ENCODE measurements at regions not wholly inside any gene's neighbourhood (a gene's known extent, or its start where the extent isn't known, plus 50 kb on each side); places are given as distances from the start of the nearest gene placed in this dataset.

DNA sequence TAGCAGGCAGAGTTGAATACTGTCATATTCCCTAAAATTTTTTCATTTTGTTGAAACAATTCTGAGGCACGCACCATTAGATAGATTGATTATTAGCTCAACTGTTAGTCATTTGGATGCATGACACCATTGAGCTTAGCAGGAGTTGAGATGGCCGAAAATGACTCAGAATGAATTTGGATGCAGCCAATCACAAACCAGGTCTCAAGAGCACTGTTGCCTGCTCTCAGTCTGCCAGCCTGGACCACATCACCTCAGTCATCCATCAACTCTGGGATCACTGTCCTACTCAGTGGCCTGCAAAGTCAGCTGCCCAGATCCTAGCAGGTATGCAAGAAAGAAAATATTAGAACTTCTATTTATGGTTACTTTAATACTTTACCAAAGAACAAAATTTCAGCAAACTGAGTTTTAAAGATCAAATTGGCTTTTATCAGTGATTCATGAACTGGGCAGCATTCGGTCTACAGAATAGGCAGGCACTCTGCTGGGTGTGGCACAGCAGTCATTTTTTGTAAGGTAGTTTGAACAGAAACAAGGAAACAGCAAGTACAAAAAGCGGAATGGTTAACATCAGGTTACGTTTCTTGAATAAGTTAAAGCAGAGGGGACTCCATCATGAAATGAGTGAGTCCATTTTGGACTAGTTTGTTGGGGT lies 152.7 kb upstream of the ARHGAP28 start:
- Histone ChIP-seq H3K14ac (ENCODE audit: insufficient read length) (no peak overlapping the region), H2AFZ (ENCODE audit: low read length) (no peak overlapping the region), H2BK5ac (ENCODE audit: low read depth, low read length) (no peak overlapping the region), H3K9ac (replicated peaks in 1 of 4; ENCODE audit: extremely low read depth in 1 of 4, low read depth in 3 of 4, low read length in 3 of 4) (no peak overlapping the region), H3K36me3 (ENCODE audit: control insufficient read depth in 2 of 4, insufficient read depth in 4 of 4, low read length in 3 of 4) (no peaks in the 10 kb centered on the region), H2BK20ac (ENCODE audit: low read length) (no peak overlapping the region), H3K27me3 (replicated peaks in 1 of 4; ENCODE audit: control insufficient read depth in 3 of 4, extremely low read depth in 1 of 4, insufficient read depth in 3 of 4, low read length in 3 of 4) (no peaks in the 10 kb centered on the region), H2BK12ac (ENCODE audit: low read depth, low read length) (no peak overlapping the region), H3K4ac (replicated peaks; ENCODE audit: insufficient read length, low read depth, low read length) (no peak overlapping the region), H3K9me3 (ENCODE audit: insufficient read depth in 2 of 2, low read depth in 1 of 2, low read length in 1 of 2) (no peaks in the 10 kb centered on the region), H3K4me1 (replicated peaks in 1 of 4; ENCODE audit: control insufficient read depth in 3 of 4, insufficient read depth in 4 of 4, low read length in 3 of 4) (no peaks in the 10 kb centered on the region; a peak in 1 of 7 replicates), H4K91ac (replicated peaks; ENCODE audit: insufficient read length, low read length) (no peak overlapping the region), H3K56ac (replicated peaks; ENCODE audit: insufficient read length, low read depth, low read length) (no peak overlapping the region), H2BK120ac (replicated peaks; ENCODE audit: low read depth, low read length) (no peak overlapping the region), H3K79me1 (ENCODE audit: low read depth, low read length) (no peaks in the 10 kb centered on the region), H2AK5ac (ENCODE audit: low read depth, low read length) (no peak overlapping the region), H3K18ac (ENCODE audit: extremely low read depth, low read length) (no peak overlapping the region), H3K23me2 (ENCODE audit: low read depth, low read length) (no peaks in the 10 kb centered on the region), H4K5ac (ENCODE audit: insufficient read length, low read depth, low read length) (no peak overlapping the region), H3K27ac (ENCODE audit: low read depth, low read length) (no peak overlapping the region), H4K20me1 (replicated peaks in 1 of 2; ENCODE audit: control insufficient read depth in 1 of 2, insufficient read depth in 2 of 2, low read length in 2 of 2) (no peaks in the 10 kb centered on the region), H4K8ac (ENCODE audit: extremely low read depth, insufficient read depth, low read length) (no peak overlapping the region), H3K23ac (ENCODE audit: insufficient read length) (no peak overlapping the region), H3K4me3 (ENCODE audit: extremely low read depth in 1 of 4, insufficient read depth in 2 of 4, low read depth in 3 of 4, low read length in 4 of 4) (no peak overlapping the region), H3K4me2 (ENCODE audit: insufficient read depth in 1 of 2, low read depth in 2 of 2, low read length in 2 of 2) (no peak overlapping the region), H3K79me2 (ENCODE audit: control insufficient read depth in 1 of 2, insufficient read depth in 2 of 2, low read length in 2 of 2) (no peaks in the 10 kb centered on the region), H2BK15ac (ENCODE audit: low read length) (no peak overlapping the region)
- DNase-seq (ENCODE audit: low read depth in 1 of 2, low spot score in 2 of 2) (no peak), FAIRE-seq (no peak)
- WGBS, 2 experiments (ENCODE audit: extremely low coverage in 1 of 2, insufficient coverage in 1 of 2, insufficient read length in 1 of 2, insufficient replicate concordance in 2 of 2, low coverage in 1 of 2, low lambda C conversion rate in 2 of 2, missing lambda C conversion rate in 1 of 2), result 90% methylated on average over 5 of the region's 5 CpGs; no CpG with 5 or more reads in 1 of the 2 experiments
- ChIA-PET CTCF (ENCODE audit: partially characterized antibody) (interaction anchor here (0.5 kb wide), 1 partner anchor 121 kb away, joined by 3 read pairs; no protein-coding TSS in a partner anchor), POLR2A (ENCODE audit: partially characterized antibody) (no interaction called here)
- TF ChIP-seq SRF (IDR thresholded peaks at IDR 0.05; ENCODE audit: low read depth, low read length), result no peak
- no peak for TF ChIP-seq KDM5A (IDR thresholded peaks at IDR 0.05; ENCODE audit: low read length)
- TF ChIP-seq, protein P1, sequence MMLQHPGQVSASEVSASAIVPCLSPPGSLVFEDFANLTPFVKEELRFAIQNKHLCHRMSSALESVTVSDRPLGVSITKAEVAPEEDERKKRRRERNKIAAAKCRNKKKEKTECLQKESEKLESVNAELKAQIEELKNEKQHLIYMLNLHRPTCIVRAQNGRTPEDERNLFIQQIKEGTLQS (IDR thresholded peaks at IDR 0.05; ENCODE audit: insufficient read depth, low read depth, low read length), result no peak
- TF ChIP-seq EGR1 (IDR thresholded peaks at IDR 0.05; ENCODE audit: borderline replicate concordance, low read depth, low read length), result no peak
- no peak for TF ChIP-seq TAF7 (optimal IDR thresholded peaks at IDR 0.05; ENCODE audit: borderline replicate concordance, low read depth, low read length)
- no peak for TF ChIP-seq SP1 (IDR thresholded peaks at IDR 0.05; ENCODE audit: low read depth, low read length)
- TF ChIP-seq HDAC2 (IDR thresholded peaks at IDR 0.05; ENCODE audit: borderline replicate concordance in 1 of 2, low read depth in 2 of 2, low read length in 2 of 2), result no peak
- no peak for TF ChIP-seq CREB1 (IDR thresholded peaks at IDR 0.05)
- TF ChIP-seq SIX5 (IDR thresholded peaks at IDR 0.05; ENCODE audit: low read depth, low read length), result no peak
- TF ChIP-seq RXRA (IDR thresholded peaks at IDR 0.05; ENCODE audit: insufficient read depth, low read depth, low read length), result no peak
- TF ChIP-seq, protein P2, sequence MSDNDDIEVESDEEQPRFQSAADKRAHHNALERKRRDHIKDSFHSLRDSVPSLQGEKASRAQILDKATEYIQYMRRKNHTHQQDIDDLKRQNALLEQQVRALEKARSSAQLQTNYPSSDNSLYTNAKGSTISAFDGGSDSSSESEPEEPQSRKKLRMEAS (IDR thresholded peaks at IDR 0.05), result no peak
- no peak for TF ChIP-seq NANOG (IDR thresholded peaks at IDR 0.05; ENCODE audit: insufficient read depth, low read depth, low read length, poor library complexity, severe bottlenecking)
- no peak for TF ChIP-seq BACH1 (IDR thresholded peaks at IDR 0.05; ENCODE audit: low read length)
- TF ChIP-seq SUZ12 (IDR thresholded peaks at IDR 0.05; ENCODE audit: low read length), result no peak
